GM18505 (cell line): ENCODE measurements at regions not wholly inside any gene's neighbourhood (a gene's known extent, or its start where the extent isn't known, plus 50 kb on each side); places are given as distances from the start of the nearest gene placed in this dataset.

Source experiments
- ATAC-seq: cut with Tn5 transposase; IDR thresholded peaks from one replicate; pipeline ENCODE4 v1.9.1; 2021; ENCODE audit not compliant: unreplicated experiment
- POLR2A ChIP-seq: IDR thresholded peaks from 4 replicates; pipeline ENCODE4 v1.6.1; 2011; ENCODE audit warnings: borderline replicate concordance; ENCODE audit not compliant: insufficient read depth, insufficient read length; ENCODE audit errors: extremely low read depth

GRCh38 chr5:2507611-2508010, 243.9 kb downstream of the IRX2 start:
- TF ChIP-seq POLR2A = no peak
- ATAC-seq = no peak

GRCh38 chr5:2506603-2507002, 244.9 kb downstream of the IRX2 start:
- no peak for ATAC-seq
- TF ChIP-seq POLR2A = no peak

- ATAC-seq = no peak
- TF ChIP-seq POLR2A = no peak
Observed at GRCh38 chr5:2505217-2505616, 246.3 kb downstream of the IRX2 start.

- no peak for TF ChIP-seq POLR2A
- no peak for ATAC-seq
Observed at GRCh38 chr5:2502970-2503594, 248.4 kb downstream of the IRX2 start.

- no peak for TF ChIP-seq POLR2A
- ATAC-seq = no peak
Observed at GRCh38 chr5:2499917-2500316, 251.6 kb downstream of the IRX2 start.

- no peak for TF ChIP-seq POLR2A
- no peak for ATAC-seq
Observed at GRCh38 chr5:2496891-2497290, 254.6 kb downstream of the IRX2 start.

- no peak for ATAC-seq
- no peak for TF ChIP-seq POLR2A
Observed at GRCh38 chr5:2496126-2496525, 255.4 kb downstream of the IRX2 start.

- no peak for TF ChIP-seq POLR2A
- no peak for ATAC-seq
Observed at GRCh38 chr5:2493356-2493755, 258.1 kb downstream of the IRX2 start.

- TF ChIP-seq POLR2A = no peak
- no peak for ATAC-seq
Observed at GRCh38 chr5:2492476-2492875, 259.0 kb downstream of the IRX2 start.

- TF ChIP-seq POLR2A = no peak
- no peak for ATAC-seq
Observed at GRCh38 chr5:2491846-2492245, 259.6 kb downstream of the IRX2 start.

GRCh38 chr5:2489306-2489705, 262.2 kb downstream of the IRX2 start:
- ATAC-seq = no peak
- TF ChIP-seq POLR2A = no peak

GRCh38 chr5:2488593-2488992, 262.9 kb downstream of the IRX2 start:
- ATAC-seq = no peak

GRCh38 chr5:2487152-2487763, 264.2 kb downstream of the IRX2 start:
- no peak for TF ChIP-seq POLR2A
- ATAC-seq = no peak

More at GRCh38 chr5:2488593-2488992, 262.9 kb downstream of the IRX2 start:
- no peak for TF ChIP-seq POLR2A

GRCh38 chr5:2486373-2486772, 265.1 kb downstream of the IRX2 start:
- ATAC-seq = no peak
- TF ChIP-seq POLR2A = no peak
